ENCODE measurements at regions not wholly inside any gene's neighbourhood (a gene's known extent, or its start where the extent isn't known, plus 50 kb on each side); places are given as distances from the start of the nearest gene placed in this dataset.
"Not testable (repeated sequence)": the region's sequence is repeated elsewhere in the genome, so short reads cannot be mapped to it uniquely, and the experiment has no call there.

DNA sequence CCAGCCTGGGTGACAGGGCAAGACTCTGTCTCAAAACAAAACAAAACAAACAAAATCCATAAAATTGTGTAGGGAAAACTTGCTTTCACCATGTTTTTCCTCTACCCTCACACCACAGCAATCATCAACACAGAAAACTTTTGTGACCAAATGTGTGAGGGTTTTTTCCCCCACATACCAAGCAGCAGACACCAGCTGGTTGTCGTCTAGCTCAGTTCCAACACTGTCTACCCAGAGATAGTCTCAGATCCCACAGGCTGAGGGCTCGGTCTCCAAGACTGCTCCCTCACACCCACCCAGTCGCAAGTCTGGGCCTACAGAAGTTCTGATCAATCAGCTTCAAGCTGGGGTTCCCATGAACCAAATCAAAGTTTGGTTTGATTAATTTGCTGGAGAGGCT lies 322.4 kb upstream of the MAGI2 start:
- no peak for DNase-seq

DNA sequence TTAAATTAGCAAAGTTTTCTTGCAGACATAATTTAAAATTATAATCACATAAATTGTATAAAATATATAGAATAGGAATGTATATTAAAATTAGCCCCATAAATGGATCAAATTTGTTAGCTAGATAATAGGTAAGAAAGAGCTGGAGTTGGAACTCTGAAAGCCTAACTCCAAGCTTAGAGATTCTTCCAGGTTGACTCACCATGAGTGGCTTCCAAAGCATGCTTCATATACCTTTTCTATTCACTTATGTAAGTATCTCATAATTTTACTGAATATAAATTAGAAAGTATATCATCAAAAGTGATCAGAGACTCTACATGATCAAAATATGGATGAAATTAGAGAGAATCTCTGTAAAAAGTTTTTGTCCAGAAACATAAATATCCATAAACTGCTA lies 320.7 kb upstream of the MAGI2 start:
- DNase-seq: no peak

DNA sequence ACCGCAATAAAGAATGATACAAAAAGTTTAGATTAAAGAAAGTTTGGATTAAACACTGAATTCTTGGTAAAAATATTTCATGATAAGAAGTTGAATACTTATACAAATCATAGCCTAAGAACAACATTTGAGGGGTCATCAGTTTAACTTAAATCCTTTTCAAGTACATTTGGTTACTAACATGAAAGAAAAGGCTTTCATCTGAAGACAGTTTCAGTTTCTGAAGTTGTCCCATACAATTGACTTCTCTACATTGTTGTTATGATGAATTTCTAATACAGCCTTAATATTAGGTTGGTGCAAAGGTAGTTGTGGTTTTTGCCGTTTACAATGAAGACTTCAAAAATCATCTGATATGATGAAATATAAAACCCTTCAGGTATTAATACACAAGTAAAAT lies 317.5 kb upstream of the MAGI2 start:
- DNase-seq: no peak

DNA sequence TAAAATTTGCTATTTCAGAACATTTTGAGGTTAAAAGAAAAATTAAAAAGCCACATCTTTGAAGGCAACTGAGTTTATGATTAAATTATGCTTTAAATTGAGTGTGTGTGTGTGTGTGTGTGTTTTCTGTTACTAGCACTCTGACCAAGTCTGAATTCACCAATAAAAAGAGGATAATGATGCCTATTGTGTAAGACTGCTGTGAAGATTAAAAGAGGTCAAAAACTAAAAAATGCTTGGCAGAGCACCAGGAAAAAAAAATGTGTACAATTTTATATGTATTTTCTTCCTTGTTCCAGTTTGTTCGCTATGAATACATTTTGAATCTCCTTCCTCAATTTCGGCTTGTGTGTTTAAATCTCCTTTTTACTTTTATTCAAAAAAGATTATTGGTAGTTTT lies 316.6 kb upstream of the MAGI2 start:
- DNase-seq: no peak

DNA sequence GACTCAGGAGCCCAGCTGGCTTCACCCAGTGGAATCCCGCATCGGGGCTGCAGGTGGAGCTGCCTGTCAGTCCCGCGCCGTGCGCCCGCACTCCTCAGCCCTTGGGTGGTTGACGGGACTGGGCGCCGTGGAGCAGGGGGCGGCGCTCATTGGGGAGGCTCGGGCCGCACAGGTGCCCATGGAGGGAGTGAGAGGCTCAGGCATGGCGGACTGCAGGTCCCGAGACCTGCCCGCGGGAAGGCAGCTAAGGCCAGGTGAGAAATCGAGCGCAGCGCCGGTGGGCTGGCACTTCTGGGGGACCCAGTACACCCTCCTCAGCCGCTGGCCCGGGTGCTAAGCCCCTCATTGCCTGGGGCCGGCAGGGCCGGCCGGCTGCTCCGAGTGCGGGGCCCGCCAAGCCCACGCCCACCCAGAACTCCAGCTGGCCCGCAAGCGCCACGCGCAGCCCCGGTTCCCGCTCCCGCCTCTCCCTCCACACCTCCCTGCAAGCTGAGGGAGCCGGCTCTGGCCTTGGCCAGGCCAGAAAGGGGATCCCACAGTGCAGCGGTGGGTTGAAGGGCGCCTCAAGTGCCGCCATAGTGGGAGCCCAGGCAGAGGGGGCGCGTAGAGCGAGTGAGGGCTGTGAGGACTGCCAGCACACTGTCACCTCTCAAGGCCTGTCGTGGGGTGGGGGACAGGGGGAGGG lies 314.6 kb upstream of the MAGI2 start:
- DNase-seq: not testable (repeated sequence)

DNA sequence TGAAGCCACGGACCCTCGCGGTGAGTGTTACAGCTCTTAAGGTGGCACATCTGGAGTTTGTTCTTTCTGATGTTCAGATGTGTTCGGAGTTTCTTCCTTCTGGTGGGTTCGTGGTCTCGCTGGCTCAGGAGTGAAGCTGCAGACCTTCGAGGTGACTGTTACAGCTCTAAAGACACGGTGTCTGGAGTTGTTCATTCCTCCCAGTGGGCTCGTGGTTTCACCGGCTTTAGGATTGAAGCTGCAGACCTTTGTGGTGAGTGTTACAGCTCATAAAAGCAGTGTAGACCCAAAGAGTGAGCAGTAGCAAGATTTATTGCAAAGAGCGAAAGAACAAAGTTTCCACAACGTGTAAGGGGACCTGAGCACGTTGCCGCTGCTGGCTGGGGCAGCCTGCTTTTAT lies 313.7 kb upstream of the MAGI2 start:
- not testable (repeated sequence) for DNase-seq

DNA sequence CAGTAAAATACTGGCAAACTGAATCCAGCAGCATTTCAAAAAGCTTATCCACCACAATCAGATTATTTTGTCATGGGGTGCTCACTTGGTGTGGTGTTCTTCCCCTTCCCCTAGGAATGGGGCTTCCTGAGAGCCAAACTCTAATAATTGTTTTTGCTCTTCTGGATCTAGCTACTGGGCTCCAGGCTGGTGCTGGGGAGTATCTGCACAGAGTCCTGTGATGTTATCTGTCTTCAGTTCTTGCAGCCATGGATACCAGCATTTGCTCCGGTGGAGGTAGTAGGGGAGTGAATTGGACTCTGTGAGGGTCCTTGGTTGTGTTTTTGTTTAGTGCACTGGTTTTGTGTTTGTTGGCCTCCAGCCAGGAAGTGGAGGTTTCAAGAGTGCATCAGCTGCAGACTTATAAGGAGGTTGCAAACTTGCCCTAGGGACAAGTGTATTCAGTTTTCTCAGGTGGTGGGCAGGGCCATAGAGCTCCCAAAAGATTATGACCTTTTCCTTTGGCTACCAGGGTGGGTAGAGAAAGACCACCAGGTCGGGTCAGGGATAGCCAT lies 308.5 kb upstream of the MAGI2 start:
- no peak for DNase-seq

DNA sequence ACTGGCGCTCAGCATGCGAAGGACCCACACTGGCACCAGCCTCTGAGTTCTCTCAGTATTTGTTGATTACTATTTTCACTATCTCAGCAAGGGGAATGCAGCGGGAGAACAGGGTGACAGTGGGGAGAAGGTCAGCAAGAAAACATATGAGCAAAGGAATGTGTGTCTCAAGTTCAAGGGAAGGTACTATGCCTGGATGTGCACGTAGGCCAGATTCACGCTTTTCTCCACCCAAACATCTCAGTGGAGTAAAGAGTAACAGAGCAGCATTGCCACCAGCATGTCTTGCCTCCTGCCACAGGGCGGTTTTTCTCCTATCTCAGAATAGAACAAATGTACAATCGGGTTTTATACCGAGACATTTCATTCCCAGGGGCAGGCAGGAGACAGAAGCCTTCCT lies 297.5 kb upstream of the MAGI2 start:
- not testable (repeated sequence) for DNase-seq

DNA sequence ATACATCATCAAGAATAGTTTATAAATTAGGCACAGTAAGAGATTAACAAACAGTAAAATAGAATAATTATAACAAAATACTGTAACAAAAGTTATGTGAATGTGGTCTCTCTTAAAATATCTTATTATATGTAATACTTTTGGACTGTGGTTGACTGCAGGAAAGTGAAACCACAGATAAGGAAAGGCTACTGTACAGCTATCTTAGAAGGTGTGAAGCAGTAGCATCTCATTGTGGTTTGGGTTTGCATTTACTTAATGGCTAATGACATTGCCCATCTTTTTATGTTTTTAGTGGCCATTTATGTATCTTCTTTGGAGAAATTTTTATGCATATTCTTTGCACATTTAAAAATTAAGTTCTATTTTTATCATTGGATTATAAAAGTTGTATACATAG lies 296.4 kb upstream of the MAGI2 start:
- no peak for DNase-seq

DNA sequence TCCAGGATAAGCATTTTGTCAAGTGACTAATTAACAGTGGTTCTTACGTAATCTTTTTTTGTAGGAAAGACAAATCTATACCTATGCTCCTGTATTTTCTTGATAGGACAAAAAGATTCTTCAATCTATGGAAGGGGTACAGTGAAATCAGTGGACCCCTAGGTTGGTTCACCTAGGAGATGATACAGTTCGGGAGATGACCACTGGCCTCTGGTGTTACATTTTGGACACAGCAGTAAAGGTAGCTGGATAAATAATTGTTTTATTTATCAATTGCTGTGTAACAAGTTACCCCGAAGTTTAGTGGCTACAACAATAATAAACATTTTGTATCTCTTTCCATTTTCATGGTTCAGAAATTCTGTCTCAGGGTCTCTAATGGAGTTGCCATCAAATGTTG lies 288.2 kb upstream of the MAGI2 start:
- DNase-seq: no peak

DNA sequence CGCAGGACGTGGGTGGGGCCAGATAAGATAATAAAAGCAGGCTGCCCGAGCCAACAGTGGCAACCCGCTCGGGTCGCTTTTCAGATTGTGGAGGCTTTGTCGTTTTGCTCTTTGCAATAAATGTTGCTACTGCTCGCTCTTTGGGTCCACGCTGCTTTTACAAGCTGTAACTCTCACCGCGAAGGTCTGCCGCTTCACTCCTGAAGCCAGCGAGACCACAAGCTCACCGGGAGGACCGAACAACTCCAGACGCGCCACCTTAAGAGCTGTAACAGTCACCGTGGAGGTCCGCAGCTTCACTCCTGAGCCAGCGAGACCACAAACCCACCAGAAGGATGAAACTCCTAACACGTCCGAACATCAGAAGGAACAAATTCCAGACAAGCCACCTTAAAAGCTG lies 286.6 kb upstream of the MAGI2 start:
- no peak for DNase-seq

DNA sequence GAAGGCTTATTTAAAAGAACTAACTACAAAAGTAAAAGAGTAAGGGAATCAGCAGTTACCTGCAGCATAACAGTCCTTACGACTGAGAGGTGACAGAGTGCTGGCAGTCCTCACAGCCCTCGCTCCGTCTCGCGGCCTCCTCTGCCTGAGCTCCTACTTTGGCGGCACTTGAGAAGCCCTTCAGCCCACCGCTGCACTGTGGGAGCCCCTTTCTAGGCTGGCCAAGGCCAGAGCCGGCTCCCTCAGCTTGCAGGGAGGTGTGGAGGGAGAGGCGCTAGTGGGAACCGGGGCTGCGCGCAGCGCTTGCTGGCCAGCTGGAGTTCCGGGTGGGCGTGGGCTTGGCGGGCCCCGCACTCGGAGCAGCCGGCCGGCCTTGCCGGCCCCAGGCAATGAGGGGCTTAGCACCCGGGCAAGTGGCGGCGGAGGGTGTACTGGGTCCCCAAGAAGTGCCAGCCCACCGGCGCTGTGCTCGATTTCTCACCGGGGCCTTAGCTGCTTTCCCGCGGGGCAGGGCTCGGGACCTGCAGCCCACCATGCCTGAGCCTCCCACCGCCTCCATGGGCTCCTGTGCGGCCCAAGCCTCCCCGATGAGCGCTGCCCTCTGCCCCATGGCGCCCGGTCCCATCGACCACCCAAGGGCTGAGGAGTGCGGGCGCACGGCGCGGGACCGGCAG lies 285.7 kb upstream of the MAGI2 start:
- not testable (repeated sequence) for DNase-seq

DNA sequence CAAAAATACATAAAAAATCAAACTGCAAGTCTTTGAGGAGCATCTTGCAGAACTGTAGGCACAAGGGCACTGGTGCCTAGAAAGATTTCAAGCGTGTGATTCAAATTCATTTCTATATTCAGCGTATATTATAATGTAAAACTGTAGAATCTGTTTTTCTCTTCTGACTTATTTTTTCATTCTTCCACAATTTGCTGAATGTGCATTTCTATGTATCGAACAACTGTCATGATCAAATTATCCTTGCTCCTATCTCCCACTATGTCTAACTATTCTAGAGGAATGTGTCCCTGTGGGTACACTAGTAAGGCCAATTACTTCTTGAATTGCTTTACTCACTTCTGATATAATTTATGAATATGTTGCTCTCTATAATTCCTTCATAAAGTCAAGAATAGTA lies 283.0 kb upstream of the MAGI2 start:
- DNase-seq: no peak

DNA sequence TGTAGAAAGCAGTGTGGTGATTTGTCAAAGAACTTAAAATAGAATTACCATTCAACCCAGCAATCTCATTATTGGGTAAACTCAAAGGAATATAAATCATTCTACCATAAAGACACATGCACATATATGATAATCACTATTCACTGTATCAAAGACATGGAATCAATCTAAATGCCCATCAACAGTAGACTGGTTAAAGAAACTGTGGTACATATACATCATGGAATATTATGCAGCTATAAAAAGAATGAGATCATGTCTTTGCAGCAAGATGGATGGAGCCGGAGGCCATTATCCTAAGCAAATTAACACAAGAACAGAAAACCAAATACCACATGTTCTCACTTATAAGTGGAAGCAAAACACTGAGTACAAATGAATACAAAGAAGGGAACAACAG lies 281.5 kb upstream of the MAGI2 start:
- DNase-seq: no peak

DNA sequence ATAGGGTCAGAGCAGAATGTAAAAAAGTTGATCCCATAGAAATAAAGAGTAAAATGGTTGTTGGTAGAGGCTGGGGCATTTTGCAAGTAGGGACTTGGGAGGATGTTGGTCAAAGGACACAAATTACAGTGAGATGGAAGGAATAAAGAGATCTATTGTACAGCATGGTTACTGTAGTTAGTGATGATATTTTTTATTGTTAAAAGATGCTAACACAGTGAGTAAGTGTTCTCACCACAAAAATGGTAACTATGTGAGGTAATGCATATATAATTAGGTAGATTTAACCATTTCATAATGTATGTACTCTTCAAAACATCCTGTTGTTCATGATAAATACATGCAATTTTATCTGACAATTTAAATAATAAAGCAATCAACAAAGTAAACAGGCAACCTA lies 280.7 kb upstream of the MAGI2 start:
- no peak for DNase-seq

DNA sequence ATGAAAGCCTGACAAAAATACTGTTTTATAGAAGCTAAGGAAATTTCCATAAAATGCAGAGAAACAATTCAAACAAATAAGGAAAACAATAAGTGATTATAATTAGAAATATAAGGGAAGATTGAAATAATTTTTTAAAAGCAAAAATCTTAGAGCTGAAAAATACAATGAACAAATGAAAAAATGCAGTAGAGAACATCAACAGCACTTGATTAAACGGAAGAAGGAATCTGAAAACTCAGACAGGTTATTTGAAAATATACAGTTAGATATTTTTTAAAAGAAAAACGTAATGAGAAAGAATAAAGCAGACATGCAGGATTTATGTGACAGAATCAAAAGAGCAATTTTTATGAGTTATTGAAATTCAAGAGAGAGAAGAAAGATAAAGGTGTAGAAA lies 279.1 kb upstream of the MAGI2 start:
- DNase-seq: no peak

DNA sequence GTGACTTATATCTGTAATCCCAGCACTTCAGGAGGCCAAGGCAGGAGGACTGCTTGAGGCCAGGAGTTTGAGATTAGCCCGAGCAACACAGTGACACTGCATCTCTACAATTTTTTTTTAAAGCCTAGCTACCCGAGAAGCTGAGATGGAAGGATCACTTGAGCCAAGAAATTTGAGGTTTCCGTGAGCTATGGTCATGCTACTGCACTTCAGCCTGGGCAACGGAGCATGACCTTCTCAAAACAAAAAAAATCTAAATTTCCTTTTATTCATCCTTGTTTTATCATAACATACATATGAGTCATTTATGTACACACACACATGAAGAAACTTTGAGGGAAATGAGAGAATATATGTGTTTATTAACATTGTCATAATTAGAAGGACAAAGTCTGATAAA lies 277.5 kb upstream of the MAGI2 start:
- DNase-seq: no peak

DNA sequence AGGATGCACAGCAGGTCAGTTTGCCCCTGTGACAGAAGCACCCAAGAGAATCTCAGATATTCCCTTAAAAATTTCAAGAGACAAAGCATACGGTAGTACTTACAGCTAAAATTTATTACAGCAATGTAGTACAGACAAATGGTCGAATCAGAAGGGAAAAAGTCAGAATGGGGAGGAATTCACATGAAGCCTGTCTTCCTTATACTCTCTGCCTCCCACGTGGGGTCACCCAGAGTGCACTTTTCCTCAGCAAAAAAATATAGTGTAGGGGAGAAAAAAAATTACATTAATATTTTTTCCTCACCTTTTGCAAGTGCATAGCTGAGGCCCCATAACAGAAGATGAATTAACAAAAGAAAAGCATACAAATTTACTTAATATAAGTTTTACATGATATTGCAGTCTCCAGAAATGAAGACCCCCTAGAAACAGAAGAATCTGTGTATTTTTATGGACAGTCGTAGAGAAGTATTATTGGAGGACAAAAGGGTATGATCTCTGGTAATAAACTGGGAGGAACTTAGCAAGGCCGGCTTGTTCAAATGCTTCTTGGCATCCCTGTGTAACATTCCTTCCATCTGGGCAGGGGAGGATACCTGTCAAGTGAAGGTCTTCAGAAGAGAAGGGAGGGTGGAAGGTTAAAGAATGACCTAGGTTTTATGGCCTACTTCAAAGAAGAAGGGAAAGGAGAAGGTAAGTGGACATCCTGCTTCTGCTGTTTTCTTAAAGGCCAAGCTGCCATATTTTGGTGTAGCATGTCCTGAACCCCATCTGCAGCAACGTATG lies 270.6 kb upstream of the MAGI2 start:
- DNase-seq: no peak

DNA sequence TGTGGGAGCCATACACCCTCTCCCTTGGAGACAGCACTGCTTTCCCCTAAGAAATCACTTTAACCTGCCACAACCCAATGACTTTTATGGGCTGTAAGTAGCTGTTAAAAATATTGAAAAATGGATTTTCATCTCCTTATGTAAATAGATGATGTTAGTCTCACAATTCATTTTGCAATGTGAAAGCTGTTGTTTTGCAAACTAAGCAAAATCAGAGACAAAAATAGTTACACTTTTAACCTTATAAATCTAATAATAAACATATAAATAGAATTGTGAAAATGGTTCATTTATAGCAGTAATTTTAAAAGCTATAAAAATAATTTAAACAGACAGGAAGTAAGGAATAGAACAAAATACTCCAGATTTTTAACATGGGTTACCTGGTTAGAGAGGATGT lies 268.8 kb upstream of the MAGI2 start:
- DNase-seq: no peak

DNA sequence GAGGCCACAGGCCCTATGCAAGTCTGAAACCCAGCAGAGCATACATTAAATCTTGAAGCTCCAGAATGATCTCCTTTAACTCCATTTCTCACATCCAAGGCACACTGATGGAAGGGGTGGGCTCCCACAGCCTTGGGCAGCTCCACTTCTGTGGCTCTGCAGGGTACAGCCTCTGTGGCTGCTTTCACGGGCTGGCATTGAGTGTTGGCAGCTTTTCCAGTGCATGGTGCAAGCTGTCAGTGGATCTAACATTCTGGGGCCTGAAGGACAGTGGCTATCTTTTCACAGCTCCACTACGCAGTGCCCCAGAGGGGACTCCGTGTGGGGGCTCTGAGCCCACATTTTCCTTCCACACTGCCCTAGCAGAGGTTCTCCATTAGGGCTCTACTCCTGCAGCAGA lies 265.7 kb upstream of the MAGI2 start:
- DNase-seq: no peak

DNA sequence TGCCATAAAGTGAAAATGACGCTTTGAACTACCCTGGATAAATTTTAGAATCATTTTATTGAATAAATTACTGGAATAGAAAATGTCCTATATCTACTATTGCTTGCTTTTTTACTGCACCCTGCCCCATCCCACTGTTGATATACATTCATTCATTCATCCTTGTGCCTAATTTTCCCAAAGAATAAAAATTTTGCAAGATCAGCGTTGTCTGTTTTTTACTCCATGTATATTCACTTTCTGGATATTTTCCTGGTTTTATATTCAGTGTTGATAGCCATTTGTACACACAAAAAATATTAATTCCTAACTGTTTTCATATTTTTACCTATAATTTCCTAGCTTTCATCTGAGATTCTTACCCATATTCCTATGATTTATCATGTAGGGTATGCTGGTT lies 262.9 kb upstream of the MAGI2 start:
- DNase-seq: no peak

DNA sequence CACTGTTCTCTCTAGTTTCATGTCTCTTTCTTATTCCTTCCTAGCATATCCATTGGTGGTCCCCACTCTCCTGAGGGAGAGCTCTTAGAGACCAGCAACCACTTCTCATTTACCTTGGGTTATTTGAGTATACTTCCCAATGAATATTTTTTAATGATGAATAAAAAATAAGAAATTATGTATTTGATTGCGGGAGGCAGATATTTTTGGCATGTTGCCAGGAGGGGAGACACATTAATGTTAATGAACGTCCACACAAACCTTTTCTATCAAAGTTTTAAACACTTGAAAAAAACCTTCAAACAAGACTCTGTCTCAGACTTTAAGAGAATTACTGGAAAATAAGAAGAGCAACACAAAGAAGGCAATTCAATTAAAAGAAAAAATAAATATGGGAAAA lies 260.6 kb upstream of the MAGI2 start:
- no peak for DNase-seq

DNA sequence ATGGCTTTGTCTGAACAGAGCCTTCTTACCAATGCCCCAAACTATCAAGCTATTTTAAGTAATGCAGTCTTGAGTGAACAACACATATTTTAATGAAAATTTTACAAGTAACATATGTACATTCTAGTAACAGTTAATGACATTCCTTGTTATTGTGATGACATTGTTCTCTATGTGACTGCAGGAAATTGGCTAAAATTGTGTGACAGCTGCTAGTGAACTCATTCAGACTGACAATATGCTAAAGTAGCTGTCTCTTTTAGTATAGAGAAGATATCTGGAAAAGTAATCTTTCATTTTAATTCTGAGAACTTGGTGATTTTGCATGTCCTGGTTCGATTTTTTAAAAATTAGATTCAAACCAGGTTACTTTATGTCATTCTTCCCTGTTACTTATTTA lies 259.8 kb upstream of the MAGI2 start:
- no peak for DNase-seq

DNA sequence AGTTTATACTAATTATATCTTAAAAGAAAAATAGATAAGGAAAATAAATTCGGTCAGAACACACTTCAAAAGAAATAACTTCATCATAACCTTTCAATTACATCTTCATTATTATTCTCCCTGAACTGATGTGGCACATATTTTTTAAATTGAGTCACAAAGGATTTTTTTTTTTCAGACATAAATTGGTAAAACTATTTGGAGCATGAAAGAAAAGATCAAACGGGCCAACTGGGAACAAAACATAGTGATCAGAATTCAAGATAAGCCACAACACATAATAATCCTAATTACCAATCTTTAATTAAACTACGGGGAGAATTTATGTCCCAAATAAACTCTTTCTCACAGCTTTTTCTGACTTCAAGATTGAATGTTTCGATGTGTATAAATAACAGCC lies 258.2 kb upstream of the MAGI2 start:
- no peak for DNase-seq

Measured in NCI-H526 treated with DMSO at 0.1 percent for 48 hours (cell line).